Natural killer cell (primary cell): ENCODE measurements at regions not wholly inside any gene's neighbourhood (a gene's known extent, or its start where the extent isn't known, plus 50 kb on each side); places are given as distances from the start of the nearest gene placed in this dataset.

Experiments
- ATAC-seq, 3 donors: fragments of 150-1000 bp in 2 of 3; fragments of 200-7000 bp in 1 of 3; cut with Tn5 transposase; 1 replicate in 1 of 3; 2 replicates in 2 of 3; pipeline ENCODE4 v1.10.0; 2021; ENCODE audit warnings: mild to moderate bottlenecking in 2 of 3, moderate library complexity in 2 of 3
- DNase-seq, 2 donors: peaks; one replicate each; pipeline versions ENCODE4 v3.0.0 to v3.0.0-alpha.2; 2013 to 2021; ENCODE audit warnings: mixed read lengths in 1 of 2
- H3K27ac ChIP-seq: one replicate; pipeline ENCODE4 v1.5.1; 2013; ENCODE audit warnings: mild to moderate bottlenecking, low read length
- H3K27me3 ChIP-seq: one replicate; pipeline ENCODE4 v1.6.1; 2013; ENCODE audit warnings: low read length; ENCODE audit not compliant: control insufficient read depth, insufficient read depth
- H3K36me3 ChIP-seq: one replicate; pipeline ENCODE4 v1.6.1; 2013; ENCODE audit warnings: low read length; ENCODE audit not compliant: control insufficient read depth, insufficient read depth
- H3K4me1 ChIP-seq: one replicate; pipeline ENCODE4 v1.6.1; 2013; ENCODE audit warnings: low read length; ENCODE audit not compliant: control insufficient read depth, insufficient read depth
- H3K4me3 ChIP-seq: one replicate; pipeline ENCODE4 v1.5.1; 2013; ENCODE audit warnings: low read length
- H3K9me3 ChIP-seq: one replicate; pipeline ENCODE4 v1.6.1; 2013; ENCODE audit warnings: low read length; ENCODE audit not compliant: control insufficient read depth, insufficient read depth
- H3K27ac Mint-ChIP-seq, 2 donors: one replicate each; pipeline ENCODE4 v1.8.0; 2022; ENCODE audit warnings: mild to moderate bottlenecking in 2 of 2, mixed read lengths in 2 of 2, moderate library complexity in 1 of 2
- H3K27me3 Mint-ChIP-seq, 2 donors: one replicate each; pipeline ENCODE4 v1.8.0; 2022; ENCODE audit warnings: low read depth in 2 of 2, mixed read lengths in 2 of 2
- H3K36me3 Mint-ChIP-seq: one replicate; pipeline ENCODE4 v1.8.0; 2022; ENCODE audit warnings: mixed read lengths
- H3K4me1 Mint-ChIP-seq, 2 donors: one replicate each; pipeline ENCODE4 v1.8.0; 2022; ENCODE audit warnings: mixed read lengths in 2 of 2
- H3K4me3 Mint-ChIP-seq: one replicate; pipeline ENCODE4 v1.8.0; 2022; ENCODE audit warnings: mild to moderate bottlenecking, moderate library complexity, mixed read lengths
- H3K9me3 Mint-ChIP-seq, 2 donors: one replicate each; pipeline ENCODE4 v1.8.0; 2022; ENCODE audit warnings: mixed read lengths in 2 of 2
- WGBS: methylation state at CpG from one replicate; pipeline ENCODE4 v1.1.7; 2013; ENCODE audit warnings: missing lambda C conversion rate; ENCODE audit not compliant: insufficient coverage; 5-methylcytosine and 5-hydroxymethylcytosine counted together
- intact Hi-C: fragments of 100-400 bp; cut with micrococcal nuclease; formaldehyde crosslinking; loops from one replicate; pipeline ENCODE4 v1.14.2; 2022
- TF ChIP-seq, protein P1 (sequence below): fragments of 200-600 bp; IDR thresholded peaks from one replicate; pipeline ENCODE4 v1.8.0; 2022; ENCODE audit warnings: antibody characterized with exemption

DNA sequence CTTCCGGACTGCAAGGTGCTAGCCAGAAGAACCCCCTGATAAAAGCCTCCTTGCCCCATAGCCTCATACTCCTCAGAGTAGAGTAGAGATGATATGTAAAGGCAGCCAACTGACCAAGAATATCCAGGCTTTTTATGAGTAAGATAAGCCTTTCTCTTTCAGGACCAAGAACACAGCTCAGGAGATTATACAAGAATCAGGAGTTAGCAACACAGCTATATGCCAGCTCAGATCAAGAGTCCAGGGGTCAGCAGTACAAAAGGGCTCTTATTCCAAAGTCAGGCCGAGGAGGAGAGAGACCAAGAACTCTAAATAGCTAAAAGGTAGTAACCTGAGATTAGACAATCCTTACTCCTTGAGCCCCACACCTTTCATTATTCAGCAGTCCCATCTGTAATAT lies 135.3 kb downstream of the BTG1 start:
- Mint-ChIP-seq H3K27me3 (no peaks in the 10 kb centered on the region), H3K4me3 (no peak overlapping the region), H3K27ac (no peak overlapping the region), H3K4me1 (peaks cover 0 to 9% of the 10 kb centered on the region in 2 donors), H3K36me3 (no peaks in the 10 kb centered on the region), H3K9me3 (no peaks in the 10 kb centered on the region)
- DNase-seq (no peak), ATAC-seq (no peak)
- no peak overlapping the region for H3K27ac ChIP-seq
- H3K36me3 ChIP-seq = no peaks in the 10 kb centered on the region
- TF ChIP-seq, protein P1, sequence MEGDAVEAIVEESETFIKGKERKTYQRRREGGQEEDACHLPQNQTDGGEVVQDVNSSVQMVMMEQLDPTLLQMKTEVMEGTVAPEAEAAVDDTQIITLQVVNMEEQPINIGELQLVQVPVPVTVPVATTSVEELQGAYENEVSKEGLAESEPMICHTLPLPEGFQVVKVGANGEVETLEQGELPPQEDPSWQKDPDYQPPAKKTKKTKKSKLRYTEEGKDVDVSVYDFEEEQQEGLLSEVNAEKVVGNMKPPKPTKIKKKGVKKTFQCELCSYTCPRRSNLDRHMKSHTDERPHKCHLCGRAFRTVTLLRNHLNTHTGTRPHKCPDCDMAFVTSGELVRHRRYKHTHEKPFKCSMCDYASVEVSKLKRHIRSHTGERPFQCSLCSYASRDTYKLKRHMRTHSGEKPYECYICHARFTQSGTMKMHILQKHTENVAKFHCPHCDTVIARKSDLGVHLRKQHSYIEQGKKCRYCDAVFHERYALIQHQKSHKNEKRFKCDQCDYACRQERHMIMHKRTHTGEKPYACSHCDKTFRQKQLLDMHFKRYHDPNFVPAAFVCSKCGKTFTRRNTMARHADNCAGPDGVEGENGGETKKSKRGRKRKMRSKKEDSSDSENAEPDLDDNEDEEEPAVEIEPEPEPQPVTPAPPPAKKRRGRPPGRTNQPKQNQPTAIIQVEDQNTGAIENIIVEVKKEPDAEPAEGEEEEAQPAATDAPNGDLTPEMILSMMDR = no peak
- H3K4me3 ChIP-seq = no peak overlapping the region
- no peaks in the 10 kb centered on the region for H3K27me3 ChIP-seq
- H3K4me1 ChIP-seq = no peaks in the 10 kb centered on the region
- no peaks in the 10 kb centered on the region for H3K9me3 ChIP-seq
- WGBS = 100% methylated on average over 1 of the region's 2 CpGs
- intact Hi-C loops = no loop called here

DNA sequence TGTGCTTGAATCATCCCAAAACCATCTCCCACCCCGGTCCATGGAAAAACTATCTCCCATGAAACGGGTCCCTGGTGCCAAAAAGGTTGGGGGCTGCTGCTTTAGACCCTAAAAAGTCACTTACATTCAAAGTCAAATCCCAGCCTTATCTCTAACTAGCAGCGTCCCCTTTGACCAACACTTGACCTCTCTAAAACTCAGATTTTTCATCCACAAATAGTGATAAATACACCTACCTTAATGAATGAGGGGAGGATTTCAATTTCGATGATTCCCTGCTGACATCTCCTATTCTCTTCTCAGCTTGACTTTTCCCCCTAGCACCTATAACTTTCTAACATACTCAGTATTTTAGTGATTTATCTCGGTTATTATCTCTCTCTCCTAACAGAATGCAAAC lies 137.3 kb downstream of the BTG1 start:
- H3K9me3 Mint-ChIP-seq = no peaks in the 10 kb centered on the region
- no peaks in the 10 kb centered on the region for H3K36me3 Mint-ChIP-seq
- no peak overlapping the region for H3K4me3 Mint-ChIP-seq
- ATAC-seq (no peak), DNase-seq (no peak)
- intact Hi-C loops = no loop called here
- no peaks in the 10 kb centered on the region for H3K27me3 Mint-ChIP-seq
- H3K27ac Mint-ChIP-seq = no peak overlapping the region
- Histone ChIP-seq H3K4me3 (no peak overlapping the region), H3K27ac (no peak overlapping the region), H3K36me3 (no peaks in the 10 kb centered on the region), H3K27me3 (no peaks in the 10 kb centered on the region), H3K9me3 (no peaks in the 10 kb centered on the region), H3K4me1 (no peaks in the 10 kb centered on the region)
- TF ChIP-seq, protein P1 = no peak
- WGBS = 94% methylated on average over 4 of the region's 5 CpGs
- peaks cover 0 to 14% of the 10 kb centered on the region in 2 donors for H3K4me1 Mint-ChIP-seq

DNA sequence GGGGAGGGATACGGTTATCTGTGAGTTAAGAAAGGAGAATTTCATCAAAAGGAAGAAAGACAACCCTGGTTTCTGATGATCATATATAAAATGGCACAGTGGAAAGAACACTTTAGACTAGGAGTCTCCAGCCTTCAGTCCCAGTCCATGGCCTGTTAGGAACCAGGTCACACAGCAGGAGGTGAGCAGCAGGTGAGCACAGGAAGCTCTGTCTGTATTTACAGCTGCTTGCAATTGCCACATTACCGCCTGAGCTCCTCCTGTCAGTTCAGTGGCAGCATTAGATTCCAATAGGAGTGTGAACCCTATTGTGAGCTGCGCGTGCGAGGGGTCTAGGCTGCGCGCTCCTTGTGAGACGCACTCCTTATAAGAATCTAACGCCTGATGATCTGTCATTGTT lies 137.9 kb downstream of the BTG1 start:
- no peaks in the 10 kb centered on the region for H3K9me3 Mint-ChIP-seq
- H3K27me3 Mint-ChIP-seq = no peaks in the 10 kb centered on the region
- Histone ChIP-seq H3K4me3 (no peak overlapping the region), H3K4me1 (no peaks in the 10 kb centered on the region), H3K9me3 (no peaks in the 10 kb centered on the region), H3K36me3 (no peaks in the 10 kb centered on the region), H3K27ac (no peak overlapping the region), H3K27me3 (no peaks in the 10 kb centered on the region)
- intact Hi-C loops = no loop called here
- WGBS = 98% methylated on average over 9 of the region's 9 CpGs
- no peak overlapping the region for H3K4me3 Mint-ChIP-seq
- peaks cover 0 to 14% of the 10 kb centered on the region in 2 donors for H3K4me1 Mint-ChIP-seq
- DNase-seq (peak in 1 of 2 donors; percentile 21), ATAC-seq (no peak)
- no peak overlapping the region for H3K27ac Mint-ChIP-seq
- no peaks in the 10 kb centered on the region for H3K36me3 Mint-ChIP-seq
- TF ChIP-seq, protein P1 = no peak

DNA sequence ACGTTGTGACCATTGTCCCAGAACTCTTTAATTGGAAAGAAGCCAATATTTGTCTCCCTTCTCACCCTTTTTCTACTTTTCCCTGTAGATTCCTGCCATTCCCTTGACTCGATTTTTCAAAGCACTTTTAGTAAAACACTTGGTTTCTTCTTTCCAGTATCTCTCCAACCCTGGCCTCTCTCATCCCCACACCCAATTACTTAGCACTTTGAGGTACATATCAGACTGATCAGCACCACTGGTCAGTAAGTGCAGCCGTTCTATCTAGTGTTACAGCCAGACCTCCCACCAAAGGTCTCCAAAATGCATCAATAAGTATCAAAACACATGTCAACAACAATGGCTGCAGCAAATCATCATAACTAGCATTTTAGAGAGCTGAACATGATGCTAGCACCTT lies 141.9 kb downstream of the BTG1 start:
- TF ChIP-seq, protein P1 = no peak
- Histone ChIP-seq H3K36me3 (no peaks in the 10 kb centered on the region), H3K4me1 (peaks cover 3% of the 10 kb centered on the region), H3K9me3 (no peaks in the 10 kb centered on the region), H3K27me3 (no peaks in the 10 kb centered on the region), H3K27ac (no peak overlapping the region), H3K4me3 (no peak overlapping the region)
- H3K9me3 Mint-ChIP-seq = peaks cover 0 to 3% of the 10 kb centered on the region in 2 donors
- no peak overlapping the region for H3K27ac Mint-ChIP-seq
- no peak for DNase-seq
- no peaks in the 10 kb centered on the region for H3K27me3 Mint-ChIP-seq
- WGBS = 89% methylated on average over 3 of the region's 3 CpGs
- no peaks in the 10 kb centered on the region for H3K36me3 Mint-ChIP-seq
- no peak for ATAC-seq
- intact Hi-C loops = no loop called here
- peaks cover 20 to 33% of the 10 kb centered on the region in 2 donors for H3K4me1 Mint-ChIP-seq
- no peak overlapping the region for H3K4me3 Mint-ChIP-seq
